ENCODE measurements at regions not wholly inside any gene's neighbourhood (a gene's known extent, or its start where the extent isn't known, plus 50 kb on each side); places are given as distances from the start of the nearest gene placed in this dataset.
"Not testable (repeated sequence)": the region's sequence is repeated elsewhere in the genome, so short reads cannot be mapped to it uniquely, and the experiment has no call there.

DNA sequence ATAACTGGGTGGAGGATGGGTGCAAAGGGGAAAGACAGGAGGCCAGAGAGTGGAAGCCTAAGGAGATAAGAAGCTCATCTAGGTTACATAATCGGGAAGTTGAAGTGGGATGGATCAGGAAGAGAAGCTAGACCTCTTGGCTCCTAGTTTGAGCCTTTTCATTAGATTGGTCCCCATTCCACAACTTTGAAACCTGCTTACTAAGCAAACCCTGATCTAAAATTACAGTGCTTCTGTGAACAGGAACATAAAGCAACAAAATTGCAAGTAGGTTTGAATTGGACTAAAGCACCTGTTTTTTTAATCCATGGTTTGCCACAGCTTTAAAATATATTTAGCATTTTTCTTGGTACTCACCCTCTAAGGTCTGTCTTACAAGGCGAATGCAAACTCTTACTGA lies 80.4 kb upstream of the EED start:
- Histone ChIP-seq H3K4me1 (ENCODE audit: control insufficient read depth, insufficient read depth, low read length) (peaks cover 13% of the 10 kb centered on the region), H3K9me3 (ENCODE audit: control insufficient read depth, low read length) (no peaks in the 10 kb centered on the region), H3K27ac (ENCODE audit: low read depth, low read length) (no peak overlapping the region), H3K27me3 (ENCODE audit: control insufficient read depth, insufficient read depth, low read length, poor library complexity, severe bottlenecking) (no peaks in the 10 kb centered on the region), H3K4me3 (ENCODE audit: low read length) (no peak overlapping the region), H3K36me3 (ENCODE audit: control insufficient read depth, insufficient read depth, low read length) (no peaks in the 10 kb centered on the region), H3K9ac (ENCODE audit: extremely low read depth, low read length, poor library complexity, severe bottlenecking) (no peak overlapping the region)
- Mint-ChIP-seq H3K4me1 (peaks cover 18% of the 10 kb centered on the region), H3K4me3 (no peak overlapping the region), H3K9me3 (peaks cover 2% of the 10 kb centered on the region), H3K36me3 (ENCODE audit: low read depth) (no peaks in the 10 kb centered on the region), H3K27ac (no peak overlapping the region), H3K27me3 (ENCODE audit: insufficient read depth) (peaks cover 3% of the 10 kb centered on the region)
- TF ChIP-seq, protein P1, sequence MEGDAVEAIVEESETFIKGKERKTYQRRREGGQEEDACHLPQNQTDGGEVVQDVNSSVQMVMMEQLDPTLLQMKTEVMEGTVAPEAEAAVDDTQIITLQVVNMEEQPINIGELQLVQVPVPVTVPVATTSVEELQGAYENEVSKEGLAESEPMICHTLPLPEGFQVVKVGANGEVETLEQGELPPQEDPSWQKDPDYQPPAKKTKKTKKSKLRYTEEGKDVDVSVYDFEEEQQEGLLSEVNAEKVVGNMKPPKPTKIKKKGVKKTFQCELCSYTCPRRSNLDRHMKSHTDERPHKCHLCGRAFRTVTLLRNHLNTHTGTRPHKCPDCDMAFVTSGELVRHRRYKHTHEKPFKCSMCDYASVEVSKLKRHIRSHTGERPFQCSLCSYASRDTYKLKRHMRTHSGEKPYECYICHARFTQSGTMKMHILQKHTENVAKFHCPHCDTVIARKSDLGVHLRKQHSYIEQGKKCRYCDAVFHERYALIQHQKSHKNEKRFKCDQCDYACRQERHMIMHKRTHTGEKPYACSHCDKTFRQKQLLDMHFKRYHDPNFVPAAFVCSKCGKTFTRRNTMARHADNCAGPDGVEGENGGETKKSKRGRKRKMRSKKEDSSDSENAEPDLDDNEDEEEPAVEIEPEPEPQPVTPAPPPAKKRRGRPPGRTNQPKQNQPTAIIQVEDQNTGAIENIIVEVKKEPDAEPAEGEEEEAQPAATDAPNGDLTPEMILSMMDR (conservative IDR thresholded peaks at IDR 0.05): no peak
- WGBS, 2 experiments (ENCODE audit: insufficient coverage in 1 of 2, insufficient read length in 1 of 2): 94 to 100% methylated on average over 2 of the region's 2 CpGs
- no peak for DNase-seq

DNA sequence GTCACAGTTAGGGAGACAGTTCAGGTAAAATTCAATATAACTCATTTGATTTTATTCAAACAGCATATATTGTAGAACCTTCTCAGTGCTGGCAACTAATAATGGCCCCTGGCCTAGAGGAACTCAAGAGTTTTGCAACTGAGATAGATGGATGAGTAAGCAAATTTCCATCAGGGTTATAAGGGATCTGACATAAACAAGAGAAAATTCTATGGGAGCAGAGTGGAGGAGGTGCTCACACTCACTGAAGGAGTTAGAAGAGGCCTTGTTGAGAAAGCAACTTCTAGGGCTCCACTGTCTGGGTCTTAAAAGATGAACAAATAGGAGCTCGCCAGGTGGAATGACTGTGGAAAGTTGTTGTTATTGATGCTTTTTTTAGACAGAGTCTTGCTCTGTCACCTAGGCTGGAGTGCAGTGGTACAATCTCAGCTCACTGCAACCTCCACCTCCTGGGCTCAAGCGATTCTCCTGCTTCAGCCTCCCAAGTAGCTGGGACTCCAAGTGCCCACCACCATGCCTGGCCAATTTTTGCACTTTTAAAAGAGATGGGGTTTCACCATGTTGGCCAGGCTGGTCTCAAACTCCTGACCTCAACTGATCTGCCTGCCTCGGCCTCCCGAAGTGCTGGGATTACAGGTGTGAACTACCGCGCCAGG lies 81.2 kb upstream of the EED start:
- not testable (repeated sequence) for H3K9ac ChIP-seq (ENCODE audit: extremely low read depth, low read length, poor library complexity, severe bottlenecking); H3K27ac Mint-ChIP-seq; H3K36me3 ChIP-seq (ENCODE audit: control insufficient read depth, insufficient read depth, low read length); H3K9me3 ChIP-seq (ENCODE audit: control insufficient read depth, low read length); H3K36me3 Mint-ChIP-seq (ENCODE audit: low read depth); H3K4me3 ChIP-seq (ENCODE audit: low read length); H3K9me3 Mint-ChIP-seq; H3K27me3 ChIP-seq (ENCODE audit: control insufficient read depth, insufficient read depth, low read length, poor library complexity, severe bottlenecking); H3K27ac ChIP-seq (ENCODE audit: low read depth, low read length); DNase-seq; H3K4me3 Mint-ChIP-seq; H3K27me3 Mint-ChIP-seq (ENCODE audit: insufficient read depth)
- WGBS, 2 experiments (ENCODE audit: insufficient coverage in 1 of 2, insufficient read length in 1 of 2): 79 to 83% methylated on average over 2 to 6 of the region's 6 CpGs
- H3K4me1 ChIP-seq (ENCODE audit: control insufficient read depth, insufficient read depth, low read length): peaks cover 13% of the 10 kb centered on the region
- peaks cover 18% of the 10 kb centered on the region for H3K4me1 Mint-ChIP-seq

DNA sequence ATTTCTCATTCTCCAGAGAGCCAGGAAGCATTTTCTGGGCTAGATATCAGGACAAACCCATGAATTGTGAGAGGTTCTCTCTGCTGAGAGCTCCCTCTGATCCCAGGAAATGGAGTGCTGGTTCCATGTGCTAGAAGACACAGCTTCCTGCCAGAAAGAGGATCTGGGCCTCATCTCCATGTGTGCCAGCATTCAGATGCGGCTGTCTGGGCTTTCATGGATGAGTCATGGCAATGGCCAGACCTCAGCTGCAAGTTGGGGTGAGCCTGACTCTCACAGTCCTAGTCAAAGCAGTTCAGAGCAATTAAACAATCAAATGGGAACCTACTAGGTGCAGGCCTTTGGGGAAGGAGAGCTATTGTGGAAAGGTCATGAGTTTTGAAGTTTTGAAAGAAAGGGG lies 82.3 kb upstream of the EED start:
- no peak overlapping the region for H3K9ac ChIP-seq (ENCODE audit: extremely low read depth, low read length, poor library complexity, severe bottlenecking)
- no peaks in the 10 kb centered on the region for H3K36me3 Mint-ChIP-seq (ENCODE audit: low read depth)
- H3K27ac ChIP-seq (ENCODE audit: low read depth, low read length): no peak overlapping the region
- no peaks in the 10 kb centered on the region for H3K9me3 ChIP-seq (ENCODE audit: control insufficient read depth, low read length)
- H3K27me3 ChIP-seq (ENCODE audit: control insufficient read depth, insufficient read depth, low read length, poor library complexity, severe bottlenecking): no peaks in the 10 kb centered on the region
- H3K9me3 Mint-ChIP-seq: peaks cover 2% of the 10 kb centered on the region
- no peaks in the 10 kb centered on the region for H3K36me3 ChIP-seq (ENCODE audit: control insufficient read depth, insufficient read depth, low read length)
- H3K4me1 ChIP-seq (ENCODE audit: control insufficient read depth, insufficient read depth, low read length): peaks cover 13% of the 10 kb centered on the region
- no peak overlapping the region for H3K4me3 ChIP-seq (ENCODE audit: low read length)
- H3K27me3 Mint-ChIP-seq (ENCODE audit: insufficient read depth): peaks cover 3% of the 10 kb centered on the region
- whole genome bisulfite sequencing, 2 experiments (ENCODE audit: insufficient coverage in 1 of 2, insufficient read length in 1 of 2): 84% methylated on average over 1 of the region's 1 CpG; no CpG with 5 or more reads in 1 of the 2 experiments
- H3K27ac Mint-ChIP-seq: no peak overlapping the region
- peaks cover 18% of the 10 kb centered on the region for H3K4me1 Mint-ChIP-seq
- no peak for DNase-seq
- no peak overlapping the region for H3K4me3 Mint-ChIP-seq
- TF ChIP-seq, protein P1 (conservative IDR thresholded peaks at IDR 0.05): no peak

DNA sequence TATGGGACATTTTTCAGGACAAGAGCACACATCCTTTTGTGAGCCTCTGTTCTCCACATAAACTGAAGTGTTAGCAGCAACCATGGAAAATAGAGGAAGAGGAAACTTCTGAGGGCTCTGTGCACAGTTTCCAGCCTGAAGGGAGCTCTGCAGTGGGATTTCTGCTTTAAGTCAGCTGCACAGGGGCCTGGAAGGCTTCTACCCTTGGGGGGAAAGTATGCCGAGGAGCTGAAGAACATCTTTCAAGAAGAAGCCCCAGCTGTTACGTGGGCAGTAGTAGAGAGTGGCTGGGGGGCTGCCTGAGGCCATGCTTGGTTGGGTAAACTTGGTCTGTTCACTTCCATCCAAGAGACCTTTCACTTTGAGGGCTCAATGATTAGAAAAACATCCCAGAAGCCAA lies 82.7 kb upstream of the EED start:
- TF ChIP-seq, protein P1 (conservative IDR thresholded peaks at IDR 0.05): no peak
- no peak for DNase-seq
- Mint-ChIP-seq H3K4me3 (no peak overlapping the region), H3K27me3 (ENCODE audit: insufficient read depth) (peaks cover 3% of the 10 kb centered on the region), H3K36me3 (ENCODE audit: low read depth) (no peaks in the 10 kb centered on the region), H3K9me3 (peaks cover 2% of the 10 kb centered on the region), H3K4me1 (peaks cover 18% of the 10 kb centered on the region), H3K27ac (no peak overlapping the region)
- no peaks in the 10 kb centered on the region for H3K9me3 ChIP-seq (ENCODE audit: control insufficient read depth, low read length)
- no peak overlapping the region for H3K4me3 ChIP-seq (ENCODE audit: low read length)
- WGBS, 2 experiments (ENCODE audit: insufficient coverage in 1 of 2, insufficient read length in 1 of 2): 100% methylated on average over 2 of the region's 2 CpGs; no CpG with 5 or more reads in 1 of the 2 experiments
- H3K27me3 ChIP-seq (ENCODE audit: control insufficient read depth, insufficient read depth, low read length, poor library complexity, severe bottlenecking): no peaks in the 10 kb centered on the region
- no peak overlapping the region for H3K9ac ChIP-seq (ENCODE audit: extremely low read depth, low read length, poor library complexity, severe bottlenecking)
- peaks cover 13% of the 10 kb centered on the region for H3K4me1 ChIP-seq (ENCODE audit: control insufficient read depth, insufficient read depth, low read length)
- H3K27ac ChIP-seq (ENCODE audit: low read depth, low read length): no peak overlapping the region
- H3K36me3 ChIP-seq (ENCODE audit: control insufficient read depth, insufficient read depth, low read length): no peaks in the 10 kb centered on the region
